Mucosa of descending colon (tissue), 3 donors: ENCODE measurements at regions not wholly inside any gene's neighbourhood (a gene's known extent, or its start where the extent isn't known, plus 50 kb on each side); places are given as distances from the start of the nearest gene placed in this dataset.
A peak's percentile ranks its signal among the peaks of the same experiment; 100 is the strongest.

Experiments
- ATAC-seq: fragments of 200-7000 bp; cut with Tn5 transposase; one replicate; pipeline ENCODE4 v1.9.1; 2020; ENCODE audit warnings: mild to moderate bottlenecking, moderate library complexity
- DNase-seq, 3 donors: peaks; one replicate each; pipeline ENCODE4 v3.0.0-alpha.2; 2020
- H3K36me3 ChIP-seq: fragments of 200-600 bp; one replicate; pipeline ENCODE4 v1.8.0; 2021; ENCODE audit warnings: low read depth, mild to moderate bottlenecking
- H3K4me1 ChIP-seq: fragments of 200-600 bp; one replicate; pipeline ENCODE4 v1.8.0; 2021; ENCODE audit warnings: low read depth, mild to moderate bottlenecking
- H3K4me3 ChIP-seq: fragments of 200-600 bp; one replicate; pipeline ENCODE4 v1.8.0; 2021; ENCODE audit warnings: mild to moderate bottlenecking
- H3K9me3 ChIP-seq: fragments of 200-600 bp; one replicate; pipeline ENCODE4 v1.8.0; 2021; ENCODE audit warnings: mild to moderate bottlenecking
- CTCF ChIP-seq: fragments of 200-600 bp; IDR thresholded peaks from one replicate; pipeline ENCODE4 v1.8.0; 2022; ENCODE audit warnings: antibody characterized with exemption, mild to moderate bottlenecking
- intact Hi-C, 2 donors: fragments of 100-400 bp; cut with DNase I in 1 of 2; cut with micrococcal nuclease in 1 of 2; formaldehyde crosslinking; loops; one replicate each; pipeline versions ENCODE4 v1.11.0 to v1.11.1; 2022; cut with DNase I, micrococcal nuclease
- donor health status: DM: no; HTN: no; CAD: no; lungs with moderate emphysema.
- donor health status: DM: no; HTN: no; CAD: no.
- donor health status: DM: no; HTN: yes; CAD: no.

- Histone ChIP-seq H3K4me1 (no peaks in the 10 kb centered on the region), H3K36me3 (no peaks in the 10 kb centered on the region), H3K9me3 (peaks cover 8% of the 10 kb centered on the region), H3K4me3 (no peak overlapping the region)
- ATAC-seq (no peak), DNase-seq (no peak)
- TF ChIP-seq CTCF, result no peak
- intact Hi-C loops, result no loop called here
These were observed 53.9 kb upstream of the ENPP7 start for GRCh38 chr17:79676796-79677195.

GRCh38 chr17:79675413-79675725, 55.4 kb upstream of the ENPP7 start:
- no peak for TF ChIP-seq CTCF
- Histone ChIP-seq H3K9me3 (peaks cover 8% of the 10 kb centered on the region), H3K4me3 (no peak overlapping the region), H3K36me3 (no peaks in the 10 kb centered on the region), H3K4me1 (no peaks in the 10 kb centered on the region)
- intact Hi-C loops, result no loop called here
- ATAC-seq (no peak), DNase-seq (peak in 1 of 3 donors; percentile 9)

GRCh38 chr17:79674506-79675412, 56.0 kb upstream of the ENPP7 start:
- Histone ChIP-seq H3K36me3 (no peaks in the 10 kb centered on the region), H3K4me1 (no peaks in the 10 kb centered on the region), H3K4me3 (no peak overlapping the region), H3K9me3 (peaks cover 8% of the 10 kb centered on the region)
- no peak for ATAC-seq
- DNase-seq, result no peak
- intact Hi-C loops, result no loop called here
- no peak for TF ChIP-seq CTCF

GRCh38 chr17:79673517-79673916, 57.2 kb upstream of the ENPP7 start:
- Histone ChIP-seq H3K4me1 (no peaks in the 10 kb centered on the region), H3K9me3 (peaks cover 8% of the 10 kb centered on the region), H3K4me3 (no peak overlapping the region), H3K36me3 (no peaks in the 10 kb centered on the region)
- intact Hi-C loops, result no loop called here
- DNase-seq (no peak), ATAC-seq (no peak)
- no peak for TF ChIP-seq CTCF

GRCh38 chr17:79672496-79672895, 58.2 kb upstream of the ENPP7 start:
- DNase-seq (no peak), ATAC-seq (no peak)
- H3K9me3 ChIP-seq, result peaks cover 8% of the 10 kb centered on the region
- H3K36me3 ChIP-seq, result no peaks in the 10 kb centered on the region
- TF ChIP-seq CTCF, result no peak
- H3K4me3 ChIP-seq, result no peak overlapping the region
- intact Hi-C loops, result no loop called here
- H3K4me1 ChIP-seq, result no peaks in the 10 kb centered on the region
